Superior temporal gyrus (tissue), 1 donor: ENCODE measurements at regions not wholly inside any gene's neighbourhood (a gene's known extent, or its start where the extent isn't known, plus 50 kb on each side); places are given as distances from the start of the nearest gene placed in this dataset.

ENCODE experiments used
- DNase-seq: peaks from one replicate; pipeline ENCODE4 v3.0.0-alpha.2; 2016; ENCODE audit errors: extremely low spot score

- no peak for DNase-seq
Measured at GRCh38 chr7:128145191-128145590, 95.9 kb upstream of the LEP start.

- no peak for DNase-seq
Measured at GRCh38 chr7:128146052-128146451, 95.0 kb upstream of the LEP start.

- no peak for DNase-seq
Measured at GRCh38 chr7:128148676-128149075, 92.4 kb upstream of the LEP start.

- DNase-seq: no peak
Measured at GRCh38 chr7:128150223-128150865, 90.7 kb upstream of the LEP start.

- no peak for DNase-seq
Measured at GRCh38 chr7:128151635-128152034, 89.4 kb upstream of the LEP start.

- no peak for DNase-seq
Measured at GRCh38 chr7:128152721-128153120, 88.4 kb upstream of the LEP start.

GRCh38 chr7:128153436-128153835, 87.6 kb upstream of the LEP start:
- DNase-seq: no peak

- no peak for DNase-seq
Measured at GRCh38 chr7:128154504-128154903, 86.6 kb upstream of the LEP start.

- no peak for DNase-seq
Measured at GRCh38 chr7:128155100-128155740, 85.9 kb upstream of the LEP start.

- no peak for DNase-seq
Measured at GRCh38 chr7:128157906-128158305, 83.2 kb upstream of the LEP start.

- DNase-seq: no peak
Measured at GRCh38 chr7:128158370-128158769, 82.7 kb upstream of the LEP start.

- DNase-seq: no peak
Measured at GRCh38 chr7:128160296-128160695, 80.8 kb upstream of the LEP start.

GRCh38 chr7:128161466-128162125, 79.5 kb upstream of the LEP start:
- DNase-seq: no peak

- DNase-seq: no peak
Measured at GRCh38 chr7:128162666-128163065, 78.4 kb upstream of the LEP start.

GRCh38 chr7:128163473-128163872, 77.6 kb upstream of the LEP start:
- no peak for DNase-seq

GRCh38 chr7:128164061-128164954, 76.8 kb upstream of the LEP start:
- no peak for DNase-seq

GRCh38 chr7:128164955-128165670, 76.0 kb upstream of the LEP start:
- no peak for DNase-seq

GRCh38 chr7:128165927-128166420, 75.1 kb upstream of the LEP start:
- DNase-seq: no peak

- DNase-seq: no peak
Measured at GRCh38 chr7:128166603-128167041, 74.5 kb upstream of the LEP start.

GRCh38 chr7:128167042-128167701, 73.9 kb upstream of the LEP start:
- no peak for DNase-seq
